IMR-90 (cell line): ENCODE measurements at regions not wholly inside any gene's neighbourhood (a gene's known extent, or its start where the extent isn't known, plus 50 kb on each side); places are given as distances from the start of the nearest gene placed in this dataset.

Experiments used
- ATAC-seq: fragments of 200-7000 bp; cut with Tn5 transposase; 2 replicates; pipeline ENCODE4 v1.9.1; 2020; ENCODE audit warnings: low read depth, mild to moderate bottlenecking, moderate library complexity
- BruUV-seq: library from RNA; stranded (reverse); fragments of 400-500 nt; replicated peaks from 2 replicates; lab custom pipeline; 2021; lab: Mats Ljungman, UMichigan
- CTCF ChIA-PET: fragments of 300-600 bp; formaldehyde crosslinking; extraction: SDS; loops from one replicate; lab custom pipeline; 2021; ENCODE audit warnings: antibody characterized with exemption; lab: Yijun Ruan, JAX
- POLR2A ChIA-PET: fragments of 300-600 bp; sonication (Branson Sonifier 250); formaldehyde crosslinking; loops from one replicate; lab custom pipeline; 2022; ENCODE audit warnings: antibody characterized with exemption; ENCODE audit not compliant: unreplicated experiment; lab: Charles Lee
- DNase-seq: peaks from one replicate; pipeline ENCODE4 v3.0.0; 2013
- H2AFZ ChIP-seq: replicated peaks from 2 replicates; pipeline ENCODE3; 2013; ENCODE audit warnings: low read length, mild to moderate bottlenecking; ENCODE audit not compliant: poor library complexity
- H2AK5ac ChIP-seq: 2 replicates; pipeline ENCODE4 v1.6.1; 2013; ENCODE audit warnings: low read depth, low read length, inconsistent platforms
- H2AK9ac ChIP-seq: replicated peaks from 2 replicates; pipeline ENCODE3; 2013; ENCODE audit warnings: mild to moderate bottlenecking, low read depth, low read length, moderate library complexity; ENCODE audit not compliant: poor library complexity
- H2BK120ac ChIP-seq: 2 replicates; pipeline ENCODE4 v1.6.1; 2013; ENCODE audit warnings: low read depth, low read length, inconsistent platforms
- H2BK15ac ChIP-seq: 3 replicates; pipeline ENCODE4 v1.6.1; 2013; ENCODE audit warnings: low read depth, low read length, inconsistent platforms
- H2BK20ac ChIP-seq: 2 replicates; pipeline ENCODE4 v1.6.1; 2013; ENCODE audit warnings: low read depth, mild to moderate bottlenecking, inconsistent platforms, low read length, moderate library complexity
- H2BK5ac ChIP-seq: 2 replicates; pipeline ENCODE4 v1.6.1; 2013; ENCODE audit warnings: mild to moderate bottlenecking, low read depth, low read length, inconsistent platforms; ENCODE audit not compliant: poor library complexity, severe bottlenecking
- H3K14ac ChIP-seq: replicated peaks from 2 replicates; pipeline ENCODE4 v1.6.1; 2013; ENCODE audit warnings: low read depth, low read length, inconsistent platforms
- H3K18ac ChIP-seq: 2 replicates; pipeline ENCODE4 v1.6.1; 2013; ENCODE audit warnings: low read depth, low read length, control low read depth
- H3K23ac ChIP-seq: 2 replicates; pipeline ENCODE4 v1.6.1; 2013; ENCODE audit warnings: low read depth, low read length, inconsistent platforms
- H3K27ac ChIP-seq: 2 replicates; pipeline ENCODE4 v1.5.1; 2013; ENCODE audit warnings: mild to moderate bottlenecking, control low read depth, low read length; ENCODE audit not compliant: insufficient read depth
- H3K27me3 ChIP-seq: 2 replicates; pipeline ENCODE4 v1.6.1; 2013; ENCODE audit warnings: low read length; ENCODE audit not compliant: control insufficient read depth, insufficient read depth
- H3K36me3 ChIP-seq: 2 replicates; pipeline ENCODE4 v1.6.1; 2013; ENCODE audit warnings: low read length, mixed read lengths; ENCODE audit not compliant: control insufficient read depth, insufficient read depth
- H3K4ac ChIP-seq: 2 replicates; pipeline ENCODE4 v1.6.1; 2013; ENCODE audit warnings: low read depth, low read length, inconsistent platforms
- H3K4me1 ChIP-seq: 2 replicates; pipeline ENCODE4 v1.6.1; 2013; ENCODE audit warnings: low read length, mixed read lengths; ENCODE audit not compliant: control insufficient read depth, insufficient read depth
- H3K4me2 ChIP-seq: 2 replicates; pipeline ENCODE4 v1.6.1; 2013; ENCODE audit warnings: low read depth, mild to moderate bottlenecking, control low read depth, low read length, moderate library complexity
- H3K4me3 ChIP-seq: 2 replicates; pipeline ENCODE4 v1.5.1; 2013; ENCODE audit warnings: low read depth, mild to moderate bottlenecking, control low read depth, low read length, moderate library complexity; ENCODE audit not compliant: insufficient read depth
- H3K56ac ChIP-seq: 2 replicates; pipeline ENCODE4 v1.6.1; 2013; ENCODE audit warnings: low read length, inconsistent platforms; ENCODE audit not compliant: insufficient read depth; ENCODE audit errors: extremely low read depth
- H3K79me1 ChIP-seq, 2 experiments: 2 replicates each; pipeline ENCODE4 v1.6.1; 2013; ENCODE audit warnings: low read length in 2 of 2, inconsistent platforms in 1 of 2, low read depth in 1 of 2
- H3K9ac ChIP-seq: 2 replicates; pipeline ENCODE4 v1.6.1; 2013; ENCODE audit warnings: low read depth, low read length, control low read depth
- H3K9me1 ChIP-seq: 2 replicates; pipeline ENCODE4 v1.6.1; 2013; ENCODE audit warnings: low read length, inconsistent platforms; ENCODE audit not compliant: insufficient read depth
- H3K9me3 ChIP-seq: 2 replicates; pipeline ENCODE4 v1.6.1; 2013; ENCODE audit warnings: low read length; ENCODE audit not compliant: control insufficient read depth, insufficient read depth
- H4K20me1 ChIP-seq: 2 replicates; pipeline ENCODE4 v1.6.1; 2013; ENCODE audit warnings: low read length, inconsistent platforms; ENCODE audit not compliant: insufficient read depth
- H4K5ac ChIP-seq: 2 replicates; pipeline ENCODE4 v1.6.1; 2013; ENCODE audit warnings: mild to moderate bottlenecking, low read depth, low read length, control low read depth
- H4K8ac ChIP-seq, 2 experiments: 2 replicates each; pipeline ENCODE4 v1.6.1; 2013; ENCODE audit warnings: low read depth in 2 of 2, low read length in 2 of 2, control low read depth in 1 of 2, inconsistent platforms in 1 of 2
- H4K91ac ChIP-seq: 2 replicates; pipeline ENCODE4 v1.6.1; 2013; ENCODE audit warnings: low read depth, low read length, inconsistent platforms; ENCODE audit not compliant: insufficient read depth
- MAZ ChIP-seq: IDR thresholded peaks from 2 replicates; pipeline ENCODE4 v1.6.1; 2012; ENCODE audit warnings: low read depth, mild to moderate bottlenecking, low read length, improper control_type of control experiment, moderate library complexity, borderline replicate concordance
- NFE2L2 ChIP-seq: fragments of 150-350 bp; IDR thresholded peaks from 2 replicates; pipeline ENCODE4 v1.6.1; 2016; ENCODE audit warnings: low read depth, mild to moderate bottlenecking, low read length
- WGBS, 2 experiments: methylation state at CpG; one replicate each; pipeline versions ENCODE4 v1.1.5 to v1.1.7; 2013; ENCODE audit warnings: missing lambda C conversion rate in 2 of 2; ENCODE audit not compliant: insufficient read length in 1 of 2; ENCODE audit errors: extremely low coverage in 2 of 2; 5-methylcytosine and 5-hydroxymethylcytosine counted together
- dilution Hi-C: fragments of 300-500 bp; cut with HindIII; formaldehyde crosslinking; loops from one replicate; pipeline ENCODE4 v1.14.3; 2018; ENCODE audit warnings: low sequenced_read_pairs; ENCODE audit not compliant: unreplicated experiment
- in situ Hi-C: fragments of 300-500 bp; cut with MboI; formaldehyde crosslinking; loops from 3 replicates; pipeline ENCODE4 v1.14.3; 2019; ENCODE audit warnings: low sequenced_read_pairs, inconsistent platforms, mixed read lengths
- intact Hi-C: fragments of 100-400 bp; cut with micrococcal nuclease; formaldehyde crosslinking; loops from 2 replicates; pipeline ENCODE4 v1.10.0; 2022

DNA sequence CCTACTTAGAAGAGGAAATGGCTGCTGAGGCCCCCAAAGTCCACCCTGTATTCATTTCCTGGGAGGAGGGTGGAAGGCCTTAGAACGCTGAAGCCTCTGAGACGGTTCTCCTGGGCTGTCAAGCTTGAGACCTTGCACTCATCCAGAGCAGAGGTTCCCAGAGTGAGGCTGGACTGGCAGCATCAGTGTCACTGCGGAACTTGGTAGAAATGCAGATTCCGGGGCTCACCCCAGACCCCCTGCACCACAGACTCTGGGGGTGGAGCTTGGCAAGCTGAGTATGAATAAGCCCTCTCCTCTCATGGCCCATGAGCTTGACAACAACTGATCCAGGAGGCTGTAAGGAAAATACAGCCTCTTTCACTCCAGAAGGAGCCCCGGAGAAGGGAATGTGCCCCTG lies 218.3 kb downstream of the IRF8 start:
- DNase-seq (no peak), ATAC-seq (no peak)
- Histone ChIP-seq H4K5ac (no peak overlapping the region), H3K14ac (no peak overlapping the region), H2BK120ac (no peak overlapping the region), H3K27ac (no peak overlapping the region), H2AFZ (peak overlapping the region; percentile 40), H3K4ac (no peak overlapping the region), H3K56ac (no peak overlapping the region), H4K8ac (no peak overlapping the region), H3K4me2 (no peak overlapping the region), H3K36me3 (no peaks in the 10 kb centered on the region), H4K20me1 (no peaks in the 10 kb centered on the region), H2BK20ac (no peak overlapping the region), H3K9ac (no peak overlapping the region), H2AK9ac (no peak overlapping the region), H3K4me3 (no peak overlapping the region), H2BK15ac (no peak overlapping the region), H3K23ac (no peak overlapping the region), H3K18ac (no peak overlapping the region), H2BK5ac (no peak overlapping the region), H2AK5ac (no peak overlapping the region; the same call in 1 of the 2 replicates), H3K79me1 (no peaks in the 10 kb centered on the region), H3K4me1 (peaks cover 5% of the 10 kb centered on the region; the same call in 1 of the 2 replicates), H3K9me3 (no peaks in the 10 kb centered on the region), H3K9me1 (peaks cover 9% of the 10 kb centered on the region; the same call in 1 of the 2 replicates), H3K27me3 (peaks cover 4% of the 10 kb centered on the region), H4K91ac (no peak overlapping the region)
- 80% methylated on average over 1 of the region's 5 CpGs; no CpG with 5 or more reads in 1 of the 2 experiments for WGBS, 2 experiments
- in situ Hi-C loops = no loop called here
- CTCF ChIA-PET = no interaction called here
- BruUV-seq = no TSS peak
- dilution Hi-C loops = no loop called here
- intact Hi-C loops = no loop called here
- TF ChIP-seq MAZ (no peak), NFE2L2 (no peak)
- POLR2A ChIA-PET = no interaction called here
